ENCODE measurements at regions not wholly inside any gene's neighbourhood (a gene's known extent, or its start where the extent isn't known, plus 50 kb on each side); places are given as distances from the start of the nearest gene placed in this dataset.

GRCh38 chr10:2230478-2230877 is 493.2 kb upstream of the ADARB2 start:
- DNase-seq: no peak
- no peak for ATAC-seq
- intact Hi-C loops (cut with DNase I): no loop called here
- Histone ChIP-seq H3K36me3 (no peaks in the 10 kb centered on the region), H3K27me3 (no peaks in the 10 kb centered on the region), H3K4me1 (no peaks in the 10 kb centered on the region), H3K4me3 (no peak overlapping the region), H3K27ac (no peak overlapping the region), H3K9me3 (peaks cover 0 to 3% (median 0%) of the 10 kb centered on the region in 12 donors)
- no peak for TF ChIP-seq POLR2A (IDR thresholded peaks at IDR 0.05)
- TF ChIP-seq CTCF (IDR thresholded peaks at IDR 0.05): no peak
- WGBS, 4 donors: 73 to 84% (median 82%) methylated on average over 1 of the region's 1 CpG

- intact Hi-C loops (cut with DNase I): no loop called here
- ATAC-seq (no peak), DNase-seq (no peak)
- Histone ChIP-seq H3K9me3 (peaks cover 0 to 3% (median 0%) of the 10 kb centered on the region in 12 donors), H3K4me3 (no peak overlapping the region), H3K27ac (no peak overlapping the region), H3K4me1 (no peaks in the 10 kb centered on the region), H3K27me3 (peaks cover 0 to 4% (median 0%) of the 10 kb centered on the region in 9 donors), H3K36me3 (no peaks in the 10 kb centered on the region)
- TF ChIP-seq CTCF (IDR thresholded peaks at IDR 0.05) (no peak), POLR2A (IDR thresholded peaks at IDR 0.05) (no peak)
- whole genome bisulfite sequencing, 4 donors: 67 to 70% (median 68%) methylated on average over 5 of the region's 5 CpGs
Measured at GRCh38 chr10:2228320-2228901, 491.1 kb upstream of the ADARB2 start.

- intact Hi-C loops (cut with DNase I): no loop called here
- Histone ChIP-seq H3K4me3 (no peak overlapping the region), H3K27me3 (peaks cover 0 to 4% (median 0%) of the 10 kb centered on the region in 9 donors), H3K36me3 (no peaks in the 10 kb centered on the region), H3K9me3 (peaks cover 0 to 3% (median 0%) of the 10 kb centered on the region in 12 donors), H3K4me1 (no peaks in the 10 kb centered on the region), H3K27ac (no peak overlapping the region)
- ATAC-seq (no peak), DNase-seq (no peak)
- no peak for TF ChIP-seq CTCF (IDR thresholded peaks at IDR 0.05)
- TF ChIP-seq POLR2A (IDR thresholded peaks at IDR 0.05): no peak
- WGBS, 4 donors: 67 to 74% (median 70%) methylated on average over 10 of the region's 10 CpGs
Measured at GRCh38 chr10:2225609-2226008, 488.3 kb upstream of the ADARB2 start.

- H3K27me3 ChIP-seq: peaks cover 0 to 4% (median 0%) of the 10 kb centered on the region in 9 donors
- WGBS, 4 donors: 79 to 83% (median 81%) methylated on average over 8 of the region's 8 CpGs
- no peaks in the 10 kb centered on the region for H3K4me1 ChIP-seq
- no peak overlapping the region for H3K27ac ChIP-seq
- no peak for ATAC-seq
- no peak for DNase-seq
- H3K4me3 ChIP-seq: no peak overlapping the region
- H3K36me3 ChIP-seq: no peaks in the 10 kb centered on the region
- TF ChIP-seq CTCF (IDR thresholded peaks at IDR 0.05) (no peak), POLR2A (IDR thresholded peaks at IDR 0.05) (no peak)
- H3K9me3 ChIP-seq: peaks cover 0 to 3% (median 0%) of the 10 kb centered on the region in 12 donors
- intact Hi-C loops (cut with DNase I): no loop called here
Measured at GRCh38 chr10:2223548-2224320, 486.4 kb upstream of the ADARB2 start.
